Mesenchymal stem cell (in vitro differentiated cells and primary cell): ENCODE measurements at regions not wholly inside any gene's neighbourhood (a gene's known extent, or its start where the extent isn't known, plus 50 kb on each side); places are given as distances from the start of the nearest gene placed in this dataset.

Experiments used
- DNase-seq: peaks from one replicate; pipeline ENCODE4 v3.0.0-alpha.2; 2013
- H2AFZ ChIP-seq: one replicate; pipeline ENCODE4 v1.6.1; 2013; ENCODE audit warnings: low read depth, mild to moderate bottlenecking, control low read depth, inconsistent platforms, low read length, moderate library complexity
- H2AK5ac ChIP-seq: 2 replicates; pipeline ENCODE4 v1.6.1; 2013; ENCODE audit warnings: low read length, moderate library complexity, mild to moderate bottlenecking, inconsistent platforms; ENCODE audit not compliant: severe bottlenecking
- H2BK120ac ChIP-seq: one replicate; pipeline ENCODE4 v1.6.1; 2013; ENCODE audit warnings: low read depth, mild to moderate bottlenecking, inconsistent platforms, low read length, moderate library complexity
- H2BK12ac ChIP-seq, 2 experiments: one replicate each; pipeline ENCODE4 v1.6.1; 2013; ENCODE audit warnings: inconsistent platforms in 2 of 2, low read length in 2 of 2, mild to moderate bottlenecking in 2 of 2, moderate library complexity in 2 of 2, control low read depth in 1 of 2
- H2BK15ac ChIP-seq: one replicate; pipeline ENCODE4 v1.6.1; 2013; ENCODE audit warnings: mild to moderate bottlenecking, low read depth, inconsistent platforms; ENCODE audit not compliant: poor library complexity, severe bottlenecking
- H2BK5ac ChIP-seq: 2 replicates; pipeline ENCODE4 v1.6.1; 2013; ENCODE audit warnings: low read depth, mild to moderate bottlenecking, low read length, control low read depth, inconsistent platforms; ENCODE audit not compliant: poor library complexity, severe bottlenecking
- H3K14ac ChIP-seq, 2 experiments: one replicate each; pipeline ENCODE4 v1.6.1; 2013; ENCODE audit warnings: inconsistent platforms in 2 of 2, low read length in 2 of 2, control low read depth in 1 of 2, mild to moderate bottlenecking in 1 of 2, moderate library complexity in 1 of 2
- H3K18ac ChIP-seq, 2 experiments: one replicate each; pipeline ENCODE4 v1.6.1; 2013; ENCODE audit warnings: inconsistent platforms in 2 of 2, low read length in 2 of 2, control low read depth in 1 of 2, low read depth in 1 of 2, mild to moderate bottlenecking in 1 of 2
- H3K23ac ChIP-seq, 2 experiments: one replicate each; pipeline ENCODE4 v1.6.1; 2013; ENCODE audit warnings: inconsistent platforms in 2 of 2, low read length in 2 of 2, mild to moderate bottlenecking in 2 of 2, moderate library complexity in 2 of 2, control low read depth in 1 of 2
- H3K27ac ChIP-seq: 2 replicates; pipeline ENCODE4 v1.5.1; 2013; ENCODE audit warnings: mild to moderate bottlenecking, moderate library complexity, low read length, control low read depth, inconsistent platforms; ENCODE audit not compliant: poor library complexity, severe bottlenecking
- H3K27me3 ChIP-seq, 2 experiments: 2 replicates each; pipeline versions ENCODE4 v1.6.1 to v1.7.0; 2013; ENCODE audit warnings: low read length in 2 of 2, mild to moderate bottlenecking in 2 of 2, moderate library complexity in 2 of 2, control low read depth in 1 of 2, inconsistent platforms in 1 of 2; ENCODE audit not compliant: control insufficient read depth in 1 of 2, insufficient read depth in 1 of 2
- H3K36me3 ChIP-seq, 2 experiments: 2 replicates each; pipeline versions ENCODE4 v1.6.1 to v1.7.0; 2013; ENCODE audit warnings: low read length in 2 of 2, control low read depth in 1 of 2, inconsistent platforms in 1 of 2, low read depth in 1 of 2, mild to moderate bottlenecking in 1 of 2; ENCODE audit not compliant: insufficient read depth in 2 of 2, control insufficient read depth in 1 of 2
- H3K4ac ChIP-seq, 2 experiments: one replicate each; pipeline ENCODE4 v1.6.1; 2013; ENCODE audit warnings: inconsistent platforms in 2 of 2, low read length in 2 of 2, mild to moderate bottlenecking in 2 of 2, moderate library complexity in 2 of 2, control low read depth in 1 of 2, low read depth in 1 of 2
- H3K4me1 ChIP-seq: 2 replicates; pipeline ENCODE4 v1.6.1; 2013; ENCODE audit warnings: low read depth, low read length, control low read depth; ENCODE audit not compliant: control insufficient read depth, insufficient read depth
- H3K4me2 ChIP-seq: 2 replicates; pipeline ENCODE4 v1.6.1; 2013; ENCODE audit warnings: low read length, mild to moderate bottlenecking, inconsistent platforms; ENCODE audit not compliant: poor library complexity, severe bottlenecking
- H3K4me3 ChIP-seq, 2 experiments: 2 replicates each; pipeline versions ENCODE4 v1.5.1 to v1.7.0; 2013; ENCODE audit warnings: low read length in 2 of 2, mild to moderate bottlenecking in 2 of 2, control low read depth in 1 of 2, low read depth in 1 of 2; ENCODE audit not compliant: insufficient read depth in 1 of 2
- H3K79me1 ChIP-seq: replicated peaks from 2 replicates; pipeline ENCODE4 v1.6.1; 2013; ENCODE audit warnings: mild to moderate bottlenecking, control low read depth, low read length, inconsistent platforms; ENCODE audit not compliant: poor library complexity, severe bottlenecking
- H3K9ac ChIP-seq: 2 replicates; pipeline ENCODE4 v1.7.0; 2013; ENCODE audit warnings: mild to moderate bottlenecking, low read length, moderate library complexity
- H3K9me3 ChIP-seq: 2 replicates; pipeline ENCODE4 v1.7.0; 2013; ENCODE audit warnings: mild to moderate bottlenecking, low read length; ENCODE audit not compliant: control insufficient read depth
- H4K8ac ChIP-seq: one replicate; pipeline ENCODE4 v1.6.1; 2013; ENCODE audit warnings: inconsistent platforms, mild to moderate bottlenecking, low read length, moderate library complexity
- H4K91ac ChIP-seq: one replicate; pipeline ENCODE4 v1.6.1; 2013; ENCODE audit warnings: mild to moderate bottlenecking, low read length, inconsistent platforms
- WGBS: methylation state at CpG from one replicate; pipeline ENCODE4 v1.1.7; 2013; ENCODE audit warnings: mixed read lengths; 5-methylcytosine and 5-hydroxymethylcytosine counted together

- H2BK15ac ChIP-seq = no peak overlapping the region
- H3K4me1 ChIP-seq = no peaks in the 10 kb centered on the region
- H3K27me3 ChIP-seq = peaks cover 0 to 4% of the 10 kb centered on the region in 2 experiments
- no peak overlapping the region for H3K9ac ChIP-seq
- DNase-seq = no peak
- H3K27ac ChIP-seq = no peak overlapping the region
- no peak overlapping the region for H2BK5ac ChIP-seq
- no peak overlapping the region for H2BK120ac ChIP-seq
- no peak overlapping the region for H3K18ac ChIP-seq
- no peak overlapping the region for H3K4me2 ChIP-seq
- H4K91ac ChIP-seq = no peak overlapping the region
- no peak overlapping the region for H2AFZ ChIP-seq
- H2AK5ac ChIP-seq = no peak overlapping the region
- WGBS = no CpG with 5 or more reads among the region's 3 CpGs
- H3K23ac ChIP-seq = no peak overlapping the region
- H3K9me3 ChIP-seq = no peaks in the 10 kb centered on the region
- no peak overlapping the region for H3K14ac ChIP-seq
- no peak overlapping the region for H4K8ac ChIP-seq
- no peak overlapping the region for H3K4ac ChIP-seq
- no peaks in the 10 kb centered on the region for H3K79me1 ChIP-seq
- no peaks in the 10 kb centered on the region for H3K36me3 ChIP-seq
- no peak overlapping the region for H2BK12ac ChIP-seq
- H3K4me3 ChIP-seq = no peak overlapping the region
Observed at GRCh38 chr2:217013926-217014325, 154.1 kb upstream of the TNP1 start.

- Histone ChIP-seq H3K27ac (no peak overlapping the region), H3K27me3 (peaks cover 0 to 4% of the 10 kb centered on the region in 2 experiments), H3K4ac (no peak overlapping the region), H3K9me3 (no peaks in the 10 kb centered on the region), H3K9ac (no peak overlapping the region), H3K23ac (no peak overlapping the region), H2BK15ac (no peak overlapping the region), H3K18ac (no peak overlapping the region), H3K4me2 (no peak overlapping the region), H2AK5ac (no peak overlapping the region), H2AFZ (no peak overlapping the region), H2BK5ac (no peak overlapping the region), H3K79me1 (no peaks in the 10 kb centered on the region), H3K36me3 (no peaks in the 10 kb centered on the region), H4K8ac (no peak overlapping the region), H2BK12ac (no peak overlapping the region), H3K4me3 (no peak overlapping the region), H3K14ac (no peak overlapping the region), H4K91ac (no peak overlapping the region), H2BK120ac (no peak overlapping the region), H3K4me1 (no peaks in the 10 kb centered on the region)
- 91% methylated on average over 4 of the region's 4 CpGs for WGBS
- no peak for DNase-seq
Observed at GRCh38 chr2:217011576-217011975, 151.7 kb upstream of the TNP1 start.

GRCh38 chr2:217010173-217010572 is 150.3 kb upstream of the TNP1 start:
- Histone ChIP-seq H3K18ac (peak overlapping the region in 1 of 2 experiments; percentile 34), H3K4ac (no peak overlapping the region), H3K4me2 (no peak overlapping the region), H2AK5ac (no peak overlapping the region), H3K23ac (no peak overlapping the region), H2BK5ac (no peak overlapping the region), H3K14ac (no peak overlapping the region), H2BK15ac (no peak overlapping the region), H3K9ac (no peak overlapping the region), H3K4me1 (no peaks in the 10 kb centered on the region), H3K27me3 (peaks cover 0 to 4% of the 10 kb centered on the region in 2 experiments), H2BK12ac (no peak overlapping the region), H2BK120ac (no peak overlapping the region), H4K91ac (no peak overlapping the region), H3K27ac (no peak overlapping the region), H3K9me3 (no peaks in the 10 kb centered on the region), H3K36me3 (no peaks in the 10 kb centered on the region), H4K8ac (no peak overlapping the region), H3K79me1 (no peaks in the 10 kb centered on the region), H3K4me3 (no peak overlapping the region), H2AFZ (no peak overlapping the region)
- WGBS = 88% methylated on average over 3 of the region's 3 CpGs
- peak; percentile 34 for DNase-seq

- Histone ChIP-seq H3K9me3 (no peaks in the 10 kb centered on the region), H2BK5ac (no peak overlapping the region), H4K91ac (no peak overlapping the region), H2BK15ac (no peak overlapping the region), H3K23ac (no peak overlapping the region), H3K18ac (no peak overlapping the region), H2AK5ac (no peak overlapping the region), H3K36me3 (no peaks in the 10 kb centered on the region), H3K79me1 (no peaks in the 10 kb centered on the region), H3K9ac (no peak overlapping the region), H3K27me3 (peaks cover 0 to 4% of the 10 kb centered on the region in 2 experiments), H3K14ac (no peak overlapping the region), H3K4me2 (no peak overlapping the region), H2BK12ac (no peak overlapping the region), H3K4ac (no peak overlapping the region), H3K27ac (no peak overlapping the region), H4K8ac (no peak overlapping the region), H2AFZ (no peak overlapping the region), H3K4me3 (no peak overlapping the region), H2BK120ac (no peak overlapping the region), H3K4me1 (no peaks in the 10 kb centered on the region)
- DNase-seq = no peak
- WGBS = no CpG with 5 or more reads among the region's 2 CpGs
Observed at GRCh38 chr2:217008794-217009193, 148.9 kb upstream of the TNP1 start.
